ENCODE measurements at regions not wholly inside any gene's neighbourhood (a gene's known extent, or its start where the extent isn't known, plus 50 kb on each side); places are given as distances from the start of the nearest gene placed in this dataset.
A peak's percentile ranks its signal among the peaks of the same experiment; 100 is the strongest.

DNA sequence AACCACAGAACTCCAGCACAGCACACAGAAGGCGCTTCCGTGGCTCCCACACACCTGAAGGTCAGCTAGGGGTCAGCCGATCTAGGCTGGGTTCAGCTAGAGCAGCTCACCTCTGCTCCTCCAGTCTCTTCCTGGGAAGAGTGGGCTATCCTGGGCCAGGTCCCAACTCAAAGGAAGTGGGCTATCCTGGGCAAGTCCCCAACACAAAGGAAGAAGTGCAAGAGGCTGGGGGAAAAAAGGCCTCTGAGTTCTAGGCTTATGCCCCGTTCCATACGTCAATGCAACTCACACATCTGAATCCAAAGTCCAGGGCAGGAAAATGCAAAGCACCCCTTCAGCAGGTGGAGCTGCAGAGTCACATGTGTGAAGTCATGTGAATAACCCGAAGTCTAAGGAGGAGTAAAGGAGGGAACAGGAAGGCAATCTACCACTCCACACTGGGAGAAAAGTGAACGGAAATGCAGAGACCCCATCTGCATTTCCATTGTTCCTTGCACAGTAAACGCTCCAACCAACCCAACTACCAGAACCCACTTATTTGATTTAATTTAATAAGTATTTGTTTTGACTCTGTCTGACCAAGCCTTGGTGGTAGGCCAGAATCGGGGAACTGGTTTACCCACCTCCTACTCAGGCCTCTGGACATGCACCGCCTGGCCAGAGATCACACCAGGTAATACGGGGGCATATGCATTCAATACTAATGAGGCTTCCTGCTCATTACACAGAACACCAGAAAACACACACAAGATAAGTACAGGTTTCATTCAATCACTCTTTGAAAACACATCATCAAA is 95.5 kb upstream of the RNF32 start (continued):
- TF ChIP-seq NFE2 (CRISPR knock-in tag; IDR thresholded peaks at IDR 0.05) (no peak), EP300 (IDR thresholded peaks at IDR 0.05; ENCODE audit: low read depth in 2 of 2, low read length in 2 of 2) (0 out of 4 replicates have a peak, but pooled peaks of 1 of the 2 experiments have one; percentile 18), EP300 (CRISPR knock-in tag; IDR thresholded peaks at IDR 0.05; ENCODE audit: borderline replicate concordance) (no peak), ZNF484 (CRISPR knock-in tag; IDR thresholded peaks at IDR 0.05; ENCODE audit: borderline replicate concordance, low read depth) (no peak), MAZ (IDR thresholded peaks at IDR 0.05; ENCODE audit: borderline replicate concordance, low read depth, low read length) (no peak), MAZ (CRISPR knock-in tag; IDR thresholded peaks at IDR 0.05; ENCODE audit: low read depth) (0 out of 2 replicates have a peak, but pooled peaks have one; percentile 22), CCAR2 (optimal IDR thresholded peaks at IDR 0.05; ENCODE audit: low read depth, low read length) (no peak), SIN3A (IDR thresholded peaks at IDR 0.05; ENCODE audit: borderline replicate concordance, low read depth, low read length) (no peak), NCOR1 (IDR thresholded peaks at IDR 0.05; ENCODE audit: borderline replicate concordance, low read length) (peak; percentile 52; the same call in 1 of the 2 replicates), ZEB1 (IDR thresholded peaks at IDR 0.05; ENCODE audit: insufficient replicate concordance, low read depth) (no peak), GATAD2A (CRISPR knock-in tag; IDR thresholded peaks at IDR 0.05) (peak; percentile 43; the same call in 1 of the 2 replicates), RAD51 (IDR thresholded peaks at IDR 0.05; ENCODE audit: borderline replicate concordance) (0 out of 2 replicates have a peak, but pooled peaks have one; percentile 37), MED1 (CRISPR knock-in tag; IDR thresholded peaks at IDR 0.05) (0 out of 2 replicates have a peak, but pooled peaks have one; percentile 36), BORCS8-MEF2B (CRISPR knock-in tag; IDR thresholded peaks at IDR 0.05) (0 out of 2 replicates have a peak, but pooled peaks have one; percentile 41), EED (CRISPR knock-in tag; IDR thresholded peaks at IDR 0.05) (no peak), DPF2 (CRISPR knock-in tag; IDR thresholded peaks at IDR 0.05; ENCODE audit: borderline replicate concordance, low read depth) (no peak), HNF4A (CRISPR knock-in tag; IDR thresholded peaks at IDR 0.05) (peak; percentile 90), SOX5 (CRISPR knock-in tag; IDR thresholded peaks at IDR 0.05; ENCODE audit: borderline replicate concordance) (peak; percentile 30; the same call in 1 of the 2 replicates), ZNF34 (CRISPR knock-in tag; IDR thresholded peaks at IDR 0.05; ENCODE audit: borderline replicate concordance) (no peak), PAWR (CRISPR knock-in tag; IDR thresholded peaks at IDR 0.05; ENCODE audit: borderline replicate concordance) (no peak), ZNF629 (CRISPR knock-in tag; conservative IDR thresholded peaks at IDR 0.05) (0 out of 2 replicates have a peak, but pooled peaks have one; percentile 31)
- TF ChIP-seq, protein P1, sequence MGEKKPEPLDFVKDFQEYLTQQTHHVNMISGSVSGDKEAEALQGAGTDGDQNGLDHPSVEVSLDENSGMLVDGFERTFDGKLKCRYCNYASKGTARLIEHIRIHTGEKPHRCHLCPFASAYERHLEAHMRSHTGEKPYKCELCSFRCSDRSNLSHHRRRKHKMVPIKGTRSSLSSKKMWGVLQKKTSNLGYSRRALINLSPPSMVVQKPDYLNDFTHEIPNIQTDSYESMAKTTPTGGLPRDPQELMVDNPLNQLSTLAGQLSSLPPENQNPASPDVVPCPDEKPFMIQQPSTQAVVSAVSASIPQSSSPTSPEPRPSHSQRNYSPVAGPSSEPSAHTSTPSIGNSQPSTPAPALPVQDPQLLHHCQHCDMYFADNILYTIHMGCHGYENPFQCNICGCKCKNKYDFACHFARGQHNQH (CRISPR knock-in tag; IDR thresholded peaks at IDR 0.05) = 0 out of 2 replicates have a peak, but pooled peaks have one; percentile 54
- TF ChIP-seq, protein P2, sequence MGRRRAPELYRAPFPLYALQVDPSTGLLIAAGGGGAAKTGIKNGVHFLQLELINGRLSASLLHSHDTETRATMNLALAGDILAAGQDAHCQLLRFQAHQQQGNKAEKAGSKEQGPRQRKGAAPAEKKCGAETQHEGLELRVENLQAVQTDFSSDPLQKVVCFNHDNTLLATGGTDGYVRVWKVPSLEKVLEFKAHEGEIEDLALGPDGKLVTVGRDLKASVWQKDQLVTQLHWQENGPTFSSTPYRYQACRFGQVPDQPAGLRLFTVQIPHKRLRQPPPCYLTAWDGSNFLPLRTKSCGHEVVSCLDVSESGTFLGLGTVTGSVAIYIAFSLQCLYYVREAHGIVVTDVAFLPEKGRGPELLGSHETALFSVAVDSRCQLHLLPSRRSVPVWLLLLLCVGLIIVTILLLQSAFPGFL (CRISPR knock-in tag; IDR thresholded peaks at IDR 0.05) = no peak
- TF ChIP-seq, protein P3, sequence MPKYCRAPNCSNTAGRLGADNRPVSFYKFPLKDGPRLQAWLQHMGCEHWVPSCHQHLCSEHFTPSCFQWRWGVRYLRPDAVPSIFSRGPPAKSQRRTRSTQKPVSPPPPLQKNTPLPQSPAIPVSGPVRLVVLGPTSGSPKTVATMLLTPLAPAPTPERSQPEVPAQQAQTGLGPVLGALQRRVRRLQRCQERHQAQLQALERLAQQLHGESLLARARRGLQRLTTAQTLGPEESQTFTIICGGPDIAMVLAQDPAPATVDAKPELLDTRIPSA (CRISPR knock-in tag; IDR thresholded peaks at IDR 0.05; ENCODE audit: borderline replicate concordance) = no peak
- TF ChIP-seq, protein P4, sequence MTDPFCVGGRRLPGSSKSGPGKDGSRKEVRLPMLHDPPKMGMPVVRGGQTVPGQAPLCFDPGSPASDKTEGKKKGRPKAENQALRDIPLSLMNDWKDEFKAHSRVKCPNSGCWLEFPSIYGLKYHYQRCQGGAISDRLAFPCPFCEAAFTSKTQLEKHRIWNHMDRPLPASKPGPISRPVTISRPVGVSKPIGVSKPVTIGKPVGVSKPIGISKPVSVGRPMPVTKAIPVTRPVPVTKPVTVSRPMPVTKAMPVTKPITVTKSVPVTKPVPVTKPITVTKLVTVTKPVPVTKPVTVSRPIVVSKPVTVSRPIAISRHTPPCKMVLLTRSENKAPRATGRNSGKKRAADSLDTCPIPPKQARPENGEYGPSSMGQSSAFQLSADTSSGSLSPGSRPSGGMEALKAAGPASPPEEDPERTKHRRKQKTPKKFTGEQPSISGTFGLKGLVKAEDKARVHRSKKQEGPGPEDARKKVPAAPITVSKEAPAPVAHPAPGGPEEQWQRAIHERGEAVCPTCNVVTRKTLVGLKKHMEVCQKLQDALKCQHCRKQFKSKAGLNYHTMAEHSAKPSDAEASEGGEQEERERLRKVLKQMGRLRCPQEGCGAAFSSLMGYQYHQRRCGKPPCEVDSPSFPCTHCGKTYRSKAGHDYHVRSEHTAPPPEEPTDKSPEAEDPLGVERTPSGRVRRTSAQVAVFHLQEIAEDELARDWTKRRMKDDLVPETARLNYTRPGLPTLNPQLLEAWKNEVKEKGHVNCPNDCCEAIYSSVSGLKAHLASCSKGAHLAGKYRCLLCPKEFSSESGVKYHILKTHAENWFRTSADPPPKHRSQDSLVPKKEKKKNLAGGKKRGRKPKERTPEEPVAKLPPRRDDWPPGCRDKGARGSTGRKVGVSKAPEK (CRISPR knock-in tag; IDR thresholded peaks at IDR 0.05; ENCODE audit: borderline replicate concordance) = no peak

All from HepG2 (cell line).